ENCODE measurements at regions not wholly inside any gene's neighbourhood (a gene's known extent, or its start where the extent isn't known, plus 50 kb on each side); places are given as distances from the start of the nearest gene placed in this dataset.

DNA sequence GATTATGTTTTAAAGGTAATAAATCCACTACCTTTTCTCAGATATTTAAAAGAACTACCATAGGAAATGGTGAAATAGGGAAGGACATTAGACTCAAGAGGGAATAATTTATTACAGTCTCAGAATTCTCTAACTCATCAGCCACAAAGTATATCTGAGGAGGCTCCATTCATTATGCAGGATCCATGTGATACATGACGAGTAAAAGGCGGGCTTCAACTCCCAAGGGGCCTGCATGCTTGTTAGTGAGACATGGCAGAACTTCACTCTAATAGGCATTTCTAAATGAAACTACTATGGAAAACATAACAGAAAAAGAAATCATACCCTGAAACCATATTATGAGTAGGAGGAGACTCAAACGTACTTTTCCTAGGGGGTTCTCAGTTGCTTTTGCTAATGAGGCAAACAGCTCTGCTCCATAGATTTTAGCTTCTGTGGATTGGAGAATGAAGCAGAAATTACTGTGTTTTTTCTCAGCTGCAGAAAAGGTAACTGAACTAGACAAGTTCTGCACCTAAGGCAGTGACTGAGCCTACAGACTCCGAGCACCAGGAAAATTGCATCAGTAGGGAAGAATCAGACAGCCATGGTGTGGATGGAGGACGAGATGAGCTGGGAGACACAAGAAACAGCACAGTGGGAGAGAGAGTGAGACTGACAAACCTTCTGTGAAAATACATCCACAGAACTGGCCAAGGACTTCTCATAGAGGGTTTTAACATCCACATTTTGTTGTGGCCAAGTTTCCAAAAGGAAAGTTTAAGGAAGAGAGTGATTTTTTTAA lies 254.6 kb upstream of the PRDM1 start:
- TF ChIP-seq EZH2phosphoT487 (conservative IDR thresholded peaks at IDR 0.05; ENCODE audit: low read length): no peak
- TF ChIP-seq, protein P1, sequence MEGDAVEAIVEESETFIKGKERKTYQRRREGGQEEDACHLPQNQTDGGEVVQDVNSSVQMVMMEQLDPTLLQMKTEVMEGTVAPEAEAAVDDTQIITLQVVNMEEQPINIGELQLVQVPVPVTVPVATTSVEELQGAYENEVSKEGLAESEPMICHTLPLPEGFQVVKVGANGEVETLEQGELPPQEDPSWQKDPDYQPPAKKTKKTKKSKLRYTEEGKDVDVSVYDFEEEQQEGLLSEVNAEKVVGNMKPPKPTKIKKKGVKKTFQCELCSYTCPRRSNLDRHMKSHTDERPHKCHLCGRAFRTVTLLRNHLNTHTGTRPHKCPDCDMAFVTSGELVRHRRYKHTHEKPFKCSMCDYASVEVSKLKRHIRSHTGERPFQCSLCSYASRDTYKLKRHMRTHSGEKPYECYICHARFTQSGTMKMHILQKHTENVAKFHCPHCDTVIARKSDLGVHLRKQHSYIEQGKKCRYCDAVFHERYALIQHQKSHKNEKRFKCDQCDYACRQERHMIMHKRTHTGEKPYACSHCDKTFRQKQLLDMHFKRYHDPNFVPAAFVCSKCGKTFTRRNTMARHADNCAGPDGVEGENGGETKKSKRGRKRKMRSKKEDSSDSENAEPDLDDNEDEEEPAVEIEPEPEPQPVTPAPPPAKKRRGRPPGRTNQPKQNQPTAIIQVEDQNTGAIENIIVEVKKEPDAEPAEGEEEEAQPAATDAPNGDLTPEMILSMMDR (IDR thresholded peaks at IDR 0.05; ENCODE audit: insufficient read depth, low read length, poor library complexity, severe bottlenecking): no peak
